Stimulated activated CD8-positive, alpha-beta memory T cell treated with anti-CD3 and anti-CD28 coated beads, Interleukin-2, amount 100 ng/mL, for 48 hours (primary cell): ENCODE measurements at regions not wholly inside any gene's neighbourhood (a gene's known extent, or its start where the extent isn't known, plus 50 kb on each side); places are given as distances from the start of the nearest gene placed in this dataset.

ENCODE experiments used
- DNase-seq, 2 donors: peaks; one replicate each; pipeline ENCODE4 v3.0.0-alpha.2; 2020; ENCODE audit warnings: low read depth in 2 of 2

GRCh38 chr14:96979611-96980074, 182.5 kb downstream of the VRK1 start:
- no peak for DNase-seq

- DNase-seq: no peak
These were observed 183.7 kb downstream of the VRK1 start for GRCh38 chr14:96980835-96981234.

- DNase-seq: no peak
These were observed 189.3 kb downstream of the VRK1 start for GRCh38 chr14:96986256-96987085.

GRCh38 chr14:96987086-96987474, 189.9 kb downstream of the VRK1 start:
- DNase-seq: no peak

- DNase-seq: no peak
These were observed 190.6 kb downstream of the VRK1 start for GRCh38 chr14:96987771-96988170.

- no peak for DNase-seq
These were observed 192.1 kb downstream of the VRK1 start for GRCh38 chr14:96989306-96989705.

- DNase-seq: no peak
These were observed 194.0 kb downstream of the VRK1 start for GRCh38 chr14:96991226-96991625.

GRCh38 chr14:96994999-96995398, 197.8 kb downstream of the VRK1 start:
- DNase-seq: no peak

- no peak for DNase-seq
These were observed 200.1 kb downstream of the VRK1 start for GRCh38 chr14:96997269-96997668.

GRCh38 chr14:96997996-96998395, 200.8 kb downstream of the VRK1 start:
- DNase-seq: no peak

GRCh38 chr14:96999654-97000155, 202.5 kb downstream of the VRK1 start:
- no peak for DNase-seq

GRCh38 chr14:97002454-97002853, 205.3 kb downstream of the VRK1 start:
- DNase-seq: no peak

GRCh38 chr14:97005934-97006333, 208.8 kb downstream of the VRK1 start:
- no peak for DNase-seq

- DNase-seq: no peak
These were observed 213.4 kb downstream of the VRK1 start for GRCh38 chr14:97010491-97011160.

- no peak for DNase-seq
These were observed 216.7 kb downstream of the VRK1 start for GRCh38 chr14:97013878-97014277.

- DNase-seq: no peak
These were observed 223.8 kb downstream of the VRK1 start for GRCh38 chr14:97021001-97021400.

GRCh38 chr14:97021571-97022168, 224.5 kb downstream of the VRK1 start:
- no peak for DNase-seq

- DNase-seq: no peak
These were observed 225.6 kb downstream of the VRK1 start for GRCh38 chr14:97022741-97023140.

- no peak for DNase-seq
These were observed 226.7 kb downstream of the VRK1 start for GRCh38 chr14:97023871-97024270.

GRCh38 chr14:97024300-97024699, 227.1 kb downstream of the VRK1 start:
- no peak for DNase-seq

- DNase-seq: no peak
These were observed 228.5 kb downstream of the VRK1 start for GRCh38 chr14:97025722-97026121.

GRCh38 chr14:97027256-97027999, 230.2 kb downstream of the VRK1 start:
- no peak for DNase-seq
